Astrocyte (in vitro differentiated cells and primary cell): ENCODE measurements at regions not wholly inside any gene's neighbourhood (a gene's known extent, or its start where the extent isn't known, plus 50 kb on each side); places are given as distances from the start of the nearest gene placed in this dataset.

Source experiments
- EZH2 ChIP-seq: IDR thresholded peaks from 2 replicates; pipeline ENCODE4 v1.6.1; 2012; ENCODE audit warnings: mild to moderate bottlenecking, low read length, inconsistent platforms; ENCODE audit not compliant: insufficient read depth
- TF ChIP-seq, protein P1 (sequence below): IDR thresholded peaks from 2 replicates; pipeline ENCODE4 v1.5.1; 2011; ENCODE audit warnings: low read depth, mild to moderate bottlenecking, inconsistent platforms, low read length, moderate library complexity; ENCODE audit not compliant: insufficient read depth

DNA sequence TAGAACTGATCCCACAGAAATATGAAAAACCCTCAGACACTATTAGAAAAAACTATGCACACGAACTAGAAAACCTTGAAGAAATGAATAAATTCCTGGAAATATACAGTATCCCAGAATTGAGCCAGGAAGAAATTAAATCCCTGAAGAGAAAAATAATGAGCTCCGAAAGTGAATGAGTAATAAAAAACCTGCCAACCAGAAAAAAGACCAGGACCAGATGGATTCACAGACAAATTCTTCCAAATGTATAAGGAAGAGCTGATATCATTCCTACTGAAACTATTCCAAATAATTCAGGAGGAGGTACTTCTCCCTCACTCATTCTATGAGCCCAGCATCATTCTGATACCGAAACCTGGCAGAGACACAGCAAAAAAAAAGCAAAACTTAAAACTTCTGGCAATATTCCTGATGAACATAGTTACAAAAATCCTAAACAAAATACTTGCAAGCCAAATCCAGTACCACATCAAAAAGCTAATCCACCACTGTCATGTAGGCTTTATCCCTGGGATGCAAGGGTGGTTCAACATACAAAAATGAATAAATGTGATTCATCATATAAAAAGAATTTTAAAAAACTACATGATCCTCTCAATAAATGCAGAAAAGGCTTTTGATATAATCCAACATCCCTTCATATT, 1397.6 kb upstream of the DDX18 start:
- TF ChIP-seq, protein P1, sequence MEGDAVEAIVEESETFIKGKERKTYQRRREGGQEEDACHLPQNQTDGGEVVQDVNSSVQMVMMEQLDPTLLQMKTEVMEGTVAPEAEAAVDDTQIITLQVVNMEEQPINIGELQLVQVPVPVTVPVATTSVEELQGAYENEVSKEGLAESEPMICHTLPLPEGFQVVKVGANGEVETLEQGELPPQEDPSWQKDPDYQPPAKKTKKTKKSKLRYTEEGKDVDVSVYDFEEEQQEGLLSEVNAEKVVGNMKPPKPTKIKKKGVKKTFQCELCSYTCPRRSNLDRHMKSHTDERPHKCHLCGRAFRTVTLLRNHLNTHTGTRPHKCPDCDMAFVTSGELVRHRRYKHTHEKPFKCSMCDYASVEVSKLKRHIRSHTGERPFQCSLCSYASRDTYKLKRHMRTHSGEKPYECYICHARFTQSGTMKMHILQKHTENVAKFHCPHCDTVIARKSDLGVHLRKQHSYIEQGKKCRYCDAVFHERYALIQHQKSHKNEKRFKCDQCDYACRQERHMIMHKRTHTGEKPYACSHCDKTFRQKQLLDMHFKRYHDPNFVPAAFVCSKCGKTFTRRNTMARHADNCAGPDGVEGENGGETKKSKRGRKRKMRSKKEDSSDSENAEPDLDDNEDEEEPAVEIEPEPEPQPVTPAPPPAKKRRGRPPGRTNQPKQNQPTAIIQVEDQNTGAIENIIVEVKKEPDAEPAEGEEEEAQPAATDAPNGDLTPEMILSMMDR, result no peak
- TF ChIP-seq EZH2, result no peak
